Prostate gland (tissue), 2 donors: ENCODE measurements at regions not wholly inside any gene's neighbourhood (a gene's known extent, or its start where the extent isn't known, plus 50 kb on each side); places are given as distances from the start of the nearest gene placed in this dataset.
"Not testable (repeated sequence)": the region's sequence is repeated elsewhere in the genome, so short reads cannot be mapped to it uniquely, and the experiment has no call there.

Experiments used
- DNase-seq: peaks from one replicate; pipeline ENCODE4 v3.0.0-alpha.2; 2019; ENCODE audit warnings: low spot score
- H3K27ac ChIP-seq, 2 donors: fragments of 200-600 bp; sonication (generic); 2 replicates each; pipeline ENCODE4 v1.5.1; 2017 to 2019
- H3K27me3 ChIP-seq: fragments of 200-600 bp; sonication (generic); replicated peaks from 2 replicates; pipeline ENCODE4 v1.5.1; 2019; ENCODE audit not compliant: insufficient read depth
- H3K36me3 ChIP-seq, 2 donors: fragments of 200-600 bp; sonication (generic); 1 replicate in 1 of 2; 2 replicates in 1 of 2; pipeline versions ENCODE4 v1.5.1 to v1.8.1; 2017 to 2019
- H3K4me1 ChIP-seq: fragments of 200-600 bp; sonication (generic); replicated peaks from 2 replicates; pipeline ENCODE4 v1.5.1; 2019
- H3K4me3 ChIP-seq, 2 donors: fragments of 200-600 bp; sonication (generic); 2 replicates each; pipeline ENCODE4 v1.5.1; 2017 to 2019
- H3K9me3 ChIP-seq: fragments of 200-600 bp; sonication (generic); 2 replicates; pipeline ENCODE4 v1.5.1; 2017
- CTCF ChIP-seq, 4 experiments: fragments of 200-600 bp in 2 of 4; fragments of 450-650 bp in 2 of 4; sonication (generic) in 2 of 4; IDR thresholded peaks; 1 replicate in 3 of 4; 2 replicates in 1 of 4; pipeline ENCODE4 v1.5.1; 2016 to 2019; ENCODE audit warnings: antibody characterized with exemption in 4 of 4, mild to moderate bottlenecking in 2 of 4, moderate library complexity in 2 of 4
- POLR2A ChIP-seq: fragments of 450-650 bp; IDR thresholded peaks from one replicate; pipeline ENCODE4 v1.6.1; 2016; ENCODE audit warnings: antibody characterized with exemption, mild to moderate bottlenecking
- POLR2AphosphoS5 ChIP-seq: sonication (generic); formaldehyde crosslinking; IDR thresholded peaks from one replicate; pipeline ENCODE4 v1.6.1; 2017; ENCODE audit warnings: antibody characterized with exemption
- WGBS: methylation state at CpG from one replicate; pipeline ENCODE4 v1.1.5; 2018; 5-methylcytosine and 5-hydroxymethylcytosine counted together
- intact Hi-C: fragments of 100-400 bp; cut with DNase I; formaldehyde crosslinking; loops from one replicate; pipeline ENCODE4 v1.14.2; 2022

GRCh38 chr5:92659246-92659645 is 921.8 kb downstream of the NR2F1-AS1 start:
- H3K36me3 ChIP-seq = no peaks in the 10 kb centered on the region
- no peaks in the 10 kb centered on the region for H3K4me1 ChIP-seq
- H3K27me3 ChIP-seq = no peaks in the 10 kb centered on the region
- TF ChIP-seq POLR2AphosphoS5 (no peak), POLR2A (no peak), CTCF (IDR thresholded peaks at IDR 0.05) (no peak)
- no peak for DNase-seq
- H3K9me3 ChIP-seq = no peaks in the 10 kb centered on the region
- no peak overlapping the region for H3K27ac ChIP-seq
- no peak overlapping the region for H3K4me3 ChIP-seq
- intact Hi-C loops = no loop called here

- H3K36me3 ChIP-seq, DNase-seq, H3K27ac ChIP-seq, H3K9me3 ChIP-seq, H3K27me3 ChIP-seq, intact Hi-C loops, H3K4me3 ChIP-seq, H3K4me1 ChIP-seq: not testable (repeated sequence)
- 80% methylated on average over 3 of the region's 3 CpGs for WGBS
These were observed 926.4 kb downstream of the NR2F1-AS1 start for GRCh38 chr5:92654601-92655000.

GRCh38 chr5:92653730-92654461 is 927.1 kb downstream of the NR2F1-AS1 start:
- no peak overlapping the region for H3K27ac ChIP-seq
- no peaks in the 10 kb centered on the region for H3K27me3 ChIP-seq
- no peak for DNase-seq
- no peaks in the 10 kb centered on the region for H3K4me1 ChIP-seq
- no peaks in the 10 kb centered on the region for H3K36me3 ChIP-seq
- WGBS = 24% methylated on average over 2 of the region's 2 CpGs
- H3K9me3 ChIP-seq = no peaks in the 10 kb centered on the region
- H3K4me3 ChIP-seq = no peak overlapping the region
- no peak for TF ChIP-seq CTCF (IDR thresholded peaks at IDR 0.05)
- no peak for TF ChIP-seq POLR2AphosphoS5
- TF ChIP-seq POLR2A = no peak
- intact Hi-C loops = no loop called here

GRCh38 chr5:92652756-92653155 is 928.3 kb downstream of the NR2F1-AS1 start:
- no peak for TF ChIP-seq POLR2A
- no peak for TF ChIP-seq CTCF (IDR thresholded peaks at IDR 0.05)
- TF ChIP-seq POLR2AphosphoS5 = no peak

GRCh38 chr5:92644266-92644886 is 936.6 kb downstream of the NR2F1-AS1 start:
- Histone ChIP-seq H3K4me1 (no peaks in the 10 kb centered on the region), H3K9me3 (no peaks in the 10 kb centered on the region), H3K27ac (no peak overlapping the region), H3K4me3 (no peak overlapping the region), H3K27me3 (no peaks in the 10 kb centered on the region), H3K36me3 (no peaks in the 10 kb centered on the region)
- no peak for DNase-seq
- 72% methylated on average over 4 of the region's 4 CpGs for WGBS
- no peak for TF ChIP-seq POLR2AphosphoS5
- no peak for TF ChIP-seq POLR2A
- no peak for TF ChIP-seq CTCF (IDR thresholded peaks at IDR 0.05)
- intact Hi-C loops = no loop called here

More at GRCh38 chr5:92652756-92653155, 928.3 kb downstream of the NR2F1-AS1 start:
- Histone ChIP-seq H3K9me3 (no peaks in the 10 kb centered on the region), H3K27ac (no peak overlapping the region), H3K4me3 (no peak overlapping the region), H3K27me3 (no peaks in the 10 kb centered on the region), H3K4me1 (no peaks in the 10 kb centered on the region), H3K36me3 (no peaks in the 10 kb centered on the region)
- intact Hi-C loops = no loop called here
- 94% methylated on average over 1 of the region's 1 CpG for WGBS
- no peak for DNase-seq
